A549 (cell line): ENCODE measurements at regions not wholly inside any gene's neighbourhood (a gene's known extent, or its start where the extent isn't known, plus 50 kb on each side); places are given as distances from the start of the nearest gene placed in this dataset.

ENCODE experiments used
- ATAC-seq, 2 experiments: fragments of 200-7000 bp in 1 of 2; fragments of >200 bp in 1 of 2; cut with Nextera tagmentation in 1 of 2; cut with Tn5 transposase in 1 of 2; 3 replicates each; pipeline versions ENCODE4 v1.8.0 to v1.9.1; 2018 to 2020; ENCODE audit warnings: mild to moderate bottlenecking in 1 of 2, moderate library complexity in 1 of 2
- CTCF ChIA-PET: fragments of 300-600 bp; sonication (Branson Sonifier 250); formaldehyde crosslinking; extraction: SDS; loops from one replicate; lab custom pipeline; 2021; ENCODE audit warnings: antibody characterized with exemption, inconsistent platforms; lab: Yijun Ruan, JAX
- POLR2A ChIA-PET: fragments of 350-600 bp; formaldehyde crosslinking; extraction: SDS; loops from one replicate; lab custom pipeline; 2021; ENCODE audit warnings: antibody characterized with exemption, inconsistent platforms; lab: Yijun Ruan, JAX
- DNase-seq, 2 experiments: peaks; one replicate each; pipeline versions ENCODE4 v3.0.0 to v3.0.0-alpha.2; 2011 to 2016; ENCODE audit warnings: low read depth in 1 of 2, low spot score in 1 of 2
- FAIRE-seq: peaks from 2 replicates; lab custom pipeline; 2011; peaks lifted over from hg19 to GRCh38; lab: Jason Lieb, UNC
- H3K27ac ChIP-seq, 2 experiments: fragments of >200 bp; sonication (Bioruptor Twin); formaldehyde crosslinking; 3 replicates each; pipeline ENCODE4 v1.5.1; 2016 to 2017
- H3K4me1 ChIP-seq: fragments of >200 bp; sonication (Bioruptor Twin); formaldehyde crosslinking; 3 replicates; pipeline ENCODE4 v1.6.1; 2016
- H3K4me2 ChIP-seq: fragments of >200 bp; sonication (Bioruptor Twin); formaldehyde crosslinking; 3 replicates; pipeline ENCODE4 v1.6.1; 2016
- H3K4me3 ChIP-seq: fragments of >200 bp; sonication (Bioruptor Twin); formaldehyde crosslinking; 3 replicates; pipeline ENCODE4 v1.5.1; 2016
- H3K9me3 ChIP-seq: fragments of >200 bp; sonication (Bioruptor Twin); formaldehyde crosslinking; 3 replicates; pipeline ENCODE4 v1.6.1; 2016
- CHD2 ChIP-seq: fragments of 150-350 bp; IDR thresholded peaks from 2 replicates; pipeline ENCODE4 v1.6.1; 2014; ENCODE audit warnings: low read length; ENCODE audit not compliant: partially characterized antibody
- EP300 ChIP-seq, 2 experiments: fragments of >200 bp; sonication (Bioruptor Twin); formaldehyde crosslinking; IDR thresholded peaks; 2 replicates in 1 of 2; 3 replicates in 1 of 2; pipeline ENCODE4 v1.6.1; 2016 to 2017
- GATA3 ChIP-seq: IDR thresholded peaks from 2 replicates; pipeline ENCODE4 v1.6.1; 2012; ENCODE audit warnings: borderline replicate concordance
- HDAC2 ChIP-seq: fragments of 200-600 bp; sonication (generic); IDR thresholded peaks from 2 replicates; pipeline ENCODE4 v1.6.1; 2016
- HOXB5 ChIP-seq: fragments of 250-450 bp; sonication (Bioruptor Pico); IDR thresholded peaks from 2 replicates; pipeline ENCODE4 v1.5.0; 2020; ENCODE audit warnings: mild to moderate bottlenecking, moderate library complexity
- JUNB ChIP-seq: fragments of >200 bp; sonication (Bioruptor Twin); formaldehyde crosslinking; IDR thresholded peaks from 2 replicates; pipeline ENCODE4 v1.6.1; 2016
- KDM5A ChIP-seq: fragments of 200-600 bp; sonication (generic); IDR thresholded peaks from 2 replicates; pipeline ENCODE4 v1.6.1; 2016; ENCODE audit warnings: antibody characterized with exemption, mild to moderate bottlenecking
- NPAS2 ChIP-seq: fragments of 250-450 bp; sonication (Bioruptor Pico); IDR thresholded peaks from 2 replicates; pipeline ENCODE4 v1.8.0; 2022; ENCODE audit warnings: mild to moderate bottlenecking, moderate library complexity, borderline replicate concordance
- NR3C1 ChIP-seq: fragments of >200 bp; sonication (Bioruptor Twin); formaldehyde crosslinking; IDR thresholded peaks from 3 replicates; pipeline ENCODE4 v1.6.1; 2017
- PHF8 ChIP-seq: fragments of 200-600 bp; sonication (generic); IDR thresholded peaks from 2 replicates; pipeline ENCODE4 v1.6.1; 2016; ENCODE audit warnings: low read depth, mild to moderate bottlenecking, antibody characterized with exemption, moderate library complexity, borderline replicate concordance
- POLR2AphosphoS2 ChIP-seq: conservative IDR thresholded peaks from 2 replicates; pipeline ENCODE4 v1.6.1; 2012; ENCODE audit warnings: low read length, improper control_type of control experiment, inconsistent platforms
- RAD21 ChIP-seq, 2 experiments: fragments of >200 bp in 1 of 2; sonication (Bioruptor Twin) in 1 of 2; formaldehyde crosslinking in 1 of 2; IDR thresholded peaks in 1 of 2; conservative IDR thresholded peaks in 1 of 2; 2 replicates in 1 of 2; 3 replicates in 1 of 2; pipeline ENCODE4 v1.6.1; 2012 to 2018; ENCODE audit warnings: inconsistent platforms in 1 of 2
- RARB ChIP-seq: fragments of 250-450 bp; sonication (Bioruptor Pico); IDR thresholded peaks from 2 replicates; pipeline ENCODE4 v1.8.0; 2021; ENCODE audit warnings: mild to moderate bottlenecking, moderate library complexity
- RCOR1 ChIP-seq: fragments of 150-350 bp; IDR thresholded peaks from 2 replicates; pipeline ENCODE4 v1.6.1; 2014; ENCODE audit warnings: antibody characterized with exemption, low read length, low read depth
- RNF2 ChIP-seq: fragments of 200-600 bp; sonication (generic); IDR thresholded peaks from 2 replicates; pipeline ENCODE4 v1.6.1; 2016; ENCODE audit warnings: low read depth, mild to moderate bottlenecking, antibody characterized with exemption, moderate library complexity, borderline replicate concordance
- SREBF2 ChIP-seq: fragments of 450-650 bp; IDR thresholded peaks from 2 replicates; pipeline ENCODE4 v1.6.1; 2014; ENCODE audit warnings: mild to moderate bottlenecking, moderate library complexity
- TFCP2L1 ChIP-seq: fragments of 250-450 bp; sonication (Bioruptor Pico); IDR thresholded peaks from 2 replicates; pipeline ENCODE4 v1.5.0; 2021; ENCODE audit warnings: mild to moderate bottlenecking
- ZSCAN20 ChIP-seq: fragments of 250-450 bp; sonication (Bioruptor Pico); IDR thresholded peaks from 2 replicates; pipeline ENCODE4 v1.8.0; 2022; ENCODE audit warnings: mild to moderate bottlenecking, moderate library complexity
- WGBS: methylation state at CpG from one replicate; pipeline ENCODE4 v1.1.6; 2017; ENCODE audit errors: missing lambda C conversion rate; 5-methylcytosine and 5-hydroxymethylcytosine counted together
- TF ChIP-seq, protein P1 (sequence below): IDR thresholded peaks from 2 replicates; pipeline ENCODE4 v1.6.1; 2012
- TF ChIP-seq, protein P2 (sequence below): fragments of >200 bp; sonication (Bioruptor Twin); formaldehyde crosslinking; IDR thresholded peaks from 3 replicates; pipeline ENCODE4 v1.5.1; 2016
- TF ChIP-seq, protein P3 (sequence below): fragments of 200-600 bp; sonication (generic); IDR thresholded peaks from 2 replicates; pipeline ENCODE4 v1.6.1; 2016; ENCODE audit warnings: antibody characterized with exemption, mild to moderate bottlenecking, moderate library complexity
- TF ChIP-seq, protein P4 (sequence below): fragments of 450-650 bp; IDR thresholded peaks from 2 replicates; pipeline ENCODE4 v1.6.1; 2014; ENCODE audit warnings: antibody characterized with exemption
- TF ChIP-seq, protein P5 (sequence below): IDR thresholded peaks from 2 replicates; pipeline ENCODE4 v1.6.1; 2012; ENCODE audit warnings: low read depth, borderline replicate concordance
- TF ChIP-seq, protein P6 (sequence below): fragments of 250-450 bp; sonication (Bioruptor Pico); IDR thresholded peaks from 2 replicates; pipeline ENCODE4 v1.5.0; 2020; ENCODE audit warnings: low read depth, mild to moderate bottlenecking, moderate library complexity

DNA sequence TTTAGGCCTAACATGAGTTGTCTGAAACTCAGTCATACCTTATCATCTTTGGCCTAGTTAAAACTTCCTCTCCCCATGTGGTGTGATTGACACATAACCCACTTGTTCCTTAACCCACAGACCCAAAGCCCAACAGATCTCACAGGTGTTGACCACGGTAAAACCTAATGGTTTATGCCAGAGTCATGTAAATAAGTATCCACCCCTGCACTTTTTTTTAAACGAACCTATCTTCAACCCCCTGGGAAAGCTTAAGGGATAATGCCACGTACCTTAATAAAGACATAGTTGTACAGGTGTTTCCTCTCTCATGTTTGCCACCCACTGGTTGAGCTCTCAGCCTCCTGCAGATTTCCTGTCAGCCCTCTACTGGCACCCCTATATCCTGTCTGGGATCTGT is 709.3 kb upstream of the CCDC179 start:
- ChIA-PET CTCF (no interaction called here), POLR2A (no interaction called here)
- 16% methylated on average over 3 of the region's 3 CpGs for WGBS
- TF ChIP-seq HOXB5 (no peak), NR3C1 (no peak), JUNB (no peak), CHD2 (no peak), RARB (no peak), SREBF2 (no peak), KDM5A (no peak), RCOR1 (no peak), POLR2AphosphoS2 (no peak), EP300 (IDR thresholded peaks at IDR 0.05) (no peak), TFCP2L1 (CRISPR knock-in tag) (no peak), GATA3 (no peak), ZSCAN20 (CRISPR knock-in tag) (no peak), RAD21 (conservative IDR thresholded peaks at IDR 0.05 in 1 of 2, IDR thresholded peaks at IDR 0.05 in 1 of 2) (no peak)
- TF ChIP-seq, protein P1, sequence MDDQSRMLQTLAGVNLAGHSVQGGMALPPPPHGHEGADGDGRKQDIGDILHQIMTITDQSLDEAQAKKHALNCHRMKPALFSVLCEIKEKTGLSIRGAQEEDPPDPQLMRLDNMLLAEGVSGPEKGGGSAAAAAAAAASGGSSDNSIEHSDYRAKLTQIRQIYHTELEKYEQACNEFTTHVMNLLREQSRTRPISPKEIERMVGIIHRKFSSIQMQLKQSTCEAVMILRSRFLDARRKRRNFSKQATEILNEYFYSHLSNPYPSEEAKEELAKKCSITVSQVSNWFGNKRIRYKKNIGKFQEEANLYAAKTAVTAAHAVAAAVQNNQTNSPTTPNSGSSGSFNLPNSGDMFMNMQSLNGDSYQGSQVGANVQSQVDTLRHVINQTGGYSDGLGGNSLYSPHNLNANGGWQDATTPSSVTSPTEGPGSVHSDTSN, result no peak
- TF ChIP-seq, protein P2, sequence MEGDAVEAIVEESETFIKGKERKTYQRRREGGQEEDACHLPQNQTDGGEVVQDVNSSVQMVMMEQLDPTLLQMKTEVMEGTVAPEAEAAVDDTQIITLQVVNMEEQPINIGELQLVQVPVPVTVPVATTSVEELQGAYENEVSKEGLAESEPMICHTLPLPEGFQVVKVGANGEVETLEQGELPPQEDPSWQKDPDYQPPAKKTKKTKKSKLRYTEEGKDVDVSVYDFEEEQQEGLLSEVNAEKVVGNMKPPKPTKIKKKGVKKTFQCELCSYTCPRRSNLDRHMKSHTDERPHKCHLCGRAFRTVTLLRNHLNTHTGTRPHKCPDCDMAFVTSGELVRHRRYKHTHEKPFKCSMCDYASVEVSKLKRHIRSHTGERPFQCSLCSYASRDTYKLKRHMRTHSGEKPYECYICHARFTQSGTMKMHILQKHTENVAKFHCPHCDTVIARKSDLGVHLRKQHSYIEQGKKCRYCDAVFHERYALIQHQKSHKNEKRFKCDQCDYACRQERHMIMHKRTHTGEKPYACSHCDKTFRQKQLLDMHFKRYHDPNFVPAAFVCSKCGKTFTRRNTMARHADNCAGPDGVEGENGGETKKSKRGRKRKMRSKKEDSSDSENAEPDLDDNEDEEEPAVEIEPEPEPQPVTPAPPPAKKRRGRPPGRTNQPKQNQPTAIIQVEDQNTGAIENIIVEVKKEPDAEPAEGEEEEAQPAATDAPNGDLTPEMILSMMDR, result no peak
- Histone ChIP-seq H3K4me2 (no peak overlapping the region), H3K27ac (no peak overlapping the region), H3K9me3 (0 out of 3 replicates have a peak, but pooled peaks cover 2% of the 10 kb centered on the region), H3K4me1 (no peaks in the 10 kb centered on the region), H3K4me3 (no peak overlapping the region)
- no peak for ATAC-seq
- no peak for DNase-seq
- no peak for FAIRE-seq

DNA sequence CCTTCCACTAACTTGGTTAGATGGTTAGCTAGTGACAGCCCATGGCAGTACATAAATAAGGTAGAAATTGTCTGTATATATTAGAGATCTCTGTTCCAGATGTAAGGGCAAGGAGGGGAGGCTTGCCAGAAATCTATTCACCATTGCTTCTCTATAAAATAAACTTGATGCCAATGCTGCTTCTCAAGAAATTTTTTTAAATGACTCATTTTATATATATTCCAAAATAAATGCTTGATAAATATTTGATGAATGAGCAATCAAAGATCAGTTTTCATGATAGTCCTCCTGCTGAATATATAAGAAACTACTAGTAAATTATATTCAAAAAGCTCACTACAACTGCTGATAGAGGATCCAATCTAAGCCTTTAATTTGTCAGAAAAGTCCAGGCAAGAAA is 710.6 kb upstream of the CCDC179 start:
- FAIRE-seq, result no peak
- no peak for DNase-seq
- no peaks in the 10 kb centered on the region for H3K4me1 ChIP-seq
- no peak overlapping the region for H3K4me3 ChIP-seq
- H3K27ac ChIP-seq, result no peak overlapping the region
- ChIA-PET CTCF (interaction anchor here (1.3 kb wide), 1 partner anchor 31 kb away, joined by 3 read pairs; no protein-coding TSS in a partner anchor), POLR2A (no interaction called here)
- no peaks in the 10 kb centered on the region for H3K9me3 ChIP-seq
- TF ChIP-seq SREBF2, result no peak
- TF ChIP-seq, protein P3, sequence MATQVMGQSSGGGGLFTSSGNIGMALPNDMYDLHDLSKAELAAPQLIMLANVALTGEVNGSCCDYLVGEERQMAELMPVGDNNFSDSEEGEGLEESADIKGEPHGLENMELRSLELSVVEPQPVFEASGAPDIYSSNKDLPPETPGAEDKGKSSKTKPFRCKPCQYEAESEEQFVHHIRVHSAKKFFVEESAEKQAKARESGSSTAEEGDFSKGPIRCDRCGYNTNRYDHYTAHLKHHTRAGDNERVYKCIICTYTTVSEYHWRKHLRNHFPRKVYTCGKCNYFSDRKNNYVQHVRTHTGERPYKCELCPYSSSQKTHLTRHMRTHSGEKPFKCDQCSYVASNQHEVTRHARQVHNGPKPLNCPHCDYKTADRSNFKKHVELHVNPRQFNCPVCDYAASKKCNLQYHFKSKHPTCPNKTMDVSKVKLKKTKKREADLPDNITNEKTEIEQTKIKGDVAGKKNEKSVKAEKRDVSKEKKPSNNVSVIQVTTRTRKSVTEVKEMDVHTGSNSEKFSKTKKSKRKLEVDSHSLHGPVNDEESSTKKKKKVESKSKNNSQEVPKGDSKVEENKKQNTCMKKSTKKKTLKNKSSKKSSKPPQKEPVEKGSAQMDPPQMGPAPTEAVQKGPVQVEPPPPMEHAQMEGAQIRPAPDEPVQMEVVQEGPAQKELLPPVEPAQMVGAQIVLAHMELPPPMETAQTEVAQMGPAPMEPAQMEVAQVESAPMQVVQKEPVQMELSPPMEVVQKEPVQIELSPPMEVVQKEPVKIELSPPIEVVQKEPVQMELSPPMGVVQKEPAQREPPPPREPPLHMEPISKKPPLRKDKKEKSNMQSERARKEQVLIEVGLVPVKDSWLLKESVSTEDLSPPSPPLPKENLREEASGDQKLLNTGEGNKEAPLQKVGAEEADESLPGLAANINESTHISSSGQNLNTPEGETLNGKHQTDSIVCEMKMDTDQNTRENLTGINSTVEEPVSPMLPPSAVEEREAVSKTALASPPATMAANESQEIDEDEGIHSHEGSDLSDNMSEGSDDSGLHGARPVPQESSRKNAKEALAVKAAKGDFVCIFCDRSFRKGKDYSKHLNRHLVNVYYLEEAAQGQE, result no peak
- TF ChIP-seq, protein P4, sequence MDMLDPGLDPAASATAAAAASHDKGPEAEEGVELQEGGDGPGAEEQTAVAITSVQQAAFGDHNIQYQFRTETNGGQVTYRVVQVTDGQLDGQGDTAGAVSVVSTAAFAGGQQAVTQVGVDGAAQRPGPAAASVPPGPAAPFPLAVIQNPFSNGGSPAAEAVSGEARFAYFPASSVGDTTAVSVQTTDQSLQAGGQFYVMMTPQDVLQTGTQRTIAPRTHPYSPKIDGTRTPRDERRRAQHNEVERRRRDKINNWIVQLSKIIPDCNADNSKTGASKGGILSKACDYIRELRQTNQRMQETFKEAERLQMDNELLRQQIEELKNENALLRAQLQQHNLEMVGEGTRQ, result no peak
- TF ChIP-seq RNF2, result no peak
- TF ChIP-seq PHF8, result no peak
- TF ChIP-seq NPAS2 (CRISPR knock-in tag), result no peak
- no peak for TF ChIP-seq HDAC2
- TF ChIP-seq, protein P5, sequence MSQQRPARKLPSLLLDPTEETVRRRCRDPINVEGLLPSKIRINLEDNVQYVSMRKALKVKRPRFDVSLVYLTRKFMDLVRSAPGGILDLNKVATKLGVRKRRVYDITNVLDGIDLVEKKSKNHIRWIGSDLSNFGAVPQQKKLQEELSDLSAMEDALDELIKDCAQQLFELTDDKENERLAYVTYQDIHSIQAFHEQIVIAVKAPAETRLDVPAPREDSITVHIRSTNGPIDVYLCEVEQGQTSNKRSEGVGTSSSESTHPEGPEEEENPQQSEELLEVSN, result no peak
- TF ChIP-seq, protein P6, sequence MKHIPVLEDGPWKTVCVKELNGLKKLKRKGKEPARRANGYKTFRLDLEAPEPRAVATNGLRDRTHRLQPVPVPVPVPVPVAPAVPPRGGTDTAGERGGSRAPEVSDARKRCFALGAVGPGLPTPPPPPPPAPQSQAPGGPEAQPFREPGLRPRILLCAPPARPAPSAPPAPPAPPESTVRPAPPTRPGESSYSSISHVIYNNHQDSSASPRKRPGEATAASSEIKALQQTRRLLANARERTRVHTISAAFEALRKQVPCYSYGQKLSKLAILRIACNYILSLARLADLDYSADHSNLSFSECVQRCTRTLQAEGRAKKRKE (CRISPR knock-in tag), result no peak
- no peak overlapping the region for H3K4me2 ChIP-seq
- ATAC-seq, result no peak
